ENCODE measurements at regions not wholly inside any gene's neighbourhood (a gene's known extent, or its start where the extent isn't known, plus 50 kb on each side); places are given as distances from the start of the nearest gene placed in this dataset.

DNA sequence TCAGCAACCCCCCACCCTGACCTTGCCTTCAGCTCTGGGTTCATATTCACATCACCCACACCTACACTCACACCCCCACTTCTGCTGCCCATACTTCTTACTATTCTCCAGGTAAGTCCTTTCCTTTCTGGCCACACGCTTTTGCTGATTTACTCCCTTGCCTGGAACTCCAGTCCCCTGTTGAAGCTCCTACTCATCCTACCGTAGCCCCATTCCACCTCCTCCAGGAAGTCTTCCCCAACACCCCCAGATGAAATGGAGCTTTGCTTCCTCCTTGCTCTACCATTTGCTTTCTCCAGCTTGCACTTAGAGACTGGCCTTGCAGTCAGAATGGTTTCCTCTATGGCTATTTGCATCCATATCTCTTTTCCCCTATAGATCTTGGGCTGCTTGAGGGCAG lies 182.3 kb downstream of the MELK start:
- no peaks in the 10 kb centered on the region for H3K79me2 ChIP-seq (ENCODE audit: low read length)
- H3K36me3 ChIP-seq (ENCODE audit: insufficient read depth, low read length), result no peaks in the 10 kb centered on the region
- no peak for DNase-seq
- no peaks in the 10 kb centered on the region for H3K9me3 ChIP-seq (ENCODE audit: low read length)
- no peaks in the 10 kb centered on the region for H3K9me2 ChIP-seq (replicated peaks; ENCODE audit: insufficient read depth, low read length)
- 0 out of 2 replicates have a peak, but pooled peaks cover 5% of the 10 kb centered on the region for H4K20me1 ChIP-seq (ENCODE audit: insufficient read depth, low read depth, low read length)
- no peaks in the 10 kb centered on the region for H3K27me3 ChIP-seq (ENCODE audit: low read length)
- H3K4me2 ChIP-seq (ENCODE audit: low read depth, low read length, poor library complexity, severe bottlenecking), result no peak overlapping the region
- H2AFZ ChIP-seq (ENCODE audit: low read length), result no peak overlapping the region
- no peaks in the 10 kb centered on the region for H3K4me1 ChIP-seq (ENCODE audit: low read length)
- no peak overlapping the region for H3K9ac ChIP-seq (ENCODE audit: low read length)
- H3K4me3 ChIP-seq (ENCODE audit: low read length), result no peak overlapping the region
- no peak overlapping the region for H3K27ac ChIP-seq (ENCODE audit: low read length)

DNA sequence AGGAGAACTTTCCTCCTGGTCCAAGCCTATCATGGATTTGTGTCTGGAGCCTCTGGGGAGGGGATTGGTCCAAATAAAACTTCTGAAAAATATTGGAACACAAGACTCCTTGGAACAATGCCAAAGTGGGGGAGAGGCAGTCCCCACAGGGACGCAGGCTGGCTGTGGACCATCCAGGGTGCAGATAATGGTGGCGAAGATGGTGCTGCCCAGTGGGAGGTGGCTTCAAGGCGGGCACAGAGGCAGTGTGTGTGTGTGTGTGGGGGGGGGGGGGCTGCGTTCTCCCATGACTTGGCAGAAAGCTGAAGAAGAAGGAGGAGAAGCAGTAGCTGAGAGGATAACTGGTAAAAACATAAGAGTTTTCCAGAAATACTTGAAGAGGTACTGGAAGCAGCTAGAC lies 186.4 kb downstream of the MELK start:
- no peaks in the 10 kb centered on the region for H3K79me2 ChIP-seq (ENCODE audit: low read length)
- no peaks in the 10 kb centered on the region for H3K36me3 ChIP-seq (ENCODE audit: insufficient read depth, low read length)
- H3K27ac ChIP-seq (ENCODE audit: low read length), result no peak overlapping the region
- no peaks in the 10 kb centered on the region for H3K27me3 ChIP-seq (ENCODE audit: low read length)
- no peak overlapping the region for H3K4me3 ChIP-seq (ENCODE audit: low read length)
- no peaks in the 10 kb centered on the region for H3K9me3 ChIP-seq (ENCODE audit: low read length)
- H3K9me2 ChIP-seq (replicated peaks; ENCODE audit: insufficient read depth, low read length), result no peaks in the 10 kb centered on the region
- DNase-seq, result no peak
- 0 out of 2 replicates have a peak, but pooled peaks cover 5% of the 10 kb centered on the region for H4K20me1 ChIP-seq (ENCODE audit: insufficient read depth, low read depth, low read length)
- H3K4me2 ChIP-seq (ENCODE audit: low read depth, low read length, poor library complexity, severe bottlenecking), result no peak overlapping the region
- H3K4me1 ChIP-seq (ENCODE audit: low read length), result no peaks in the 10 kb centered on the region
- H3K9ac ChIP-seq (ENCODE audit: low read length), result no peak overlapping the region
- H2AFZ ChIP-seq (ENCODE audit: low read length), result no peak overlapping the region

DNA sequence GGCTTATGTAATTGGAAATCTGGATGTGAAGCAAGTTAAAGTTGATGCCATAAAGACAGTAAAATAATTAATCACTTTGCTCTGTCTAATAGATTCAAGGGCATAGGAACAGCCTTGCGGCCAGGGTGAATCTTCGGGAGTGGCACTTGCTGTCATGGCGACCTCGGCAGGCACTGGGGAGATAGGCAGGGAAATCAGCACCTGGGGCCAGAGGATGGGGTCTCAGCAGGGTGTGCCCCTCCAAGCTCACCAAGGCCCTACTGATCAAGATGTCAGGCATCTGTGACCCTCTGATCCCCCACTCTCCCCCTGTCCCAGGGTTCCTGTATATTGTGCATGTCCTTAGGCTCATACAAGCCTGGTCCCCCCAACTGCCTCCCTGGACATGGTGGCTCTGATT lies 187.3 kb downstream of the MELK start:
- Histone ChIP-seq H3K9ac (ENCODE audit: low read length) (no peak overlapping the region), H3K9me2 (replicated peaks; ENCODE audit: insufficient read depth, low read length) (no peaks in the 10 kb centered on the region), H3K79me2 (ENCODE audit: low read length) (no peaks in the 10 kb centered on the region), H3K9me3 (ENCODE audit: low read length) (no peaks in the 10 kb centered on the region), H3K27me3 (ENCODE audit: low read length) (no peaks in the 10 kb centered on the region), H2AFZ (ENCODE audit: low read length) (no peak overlapping the region), H3K27ac (ENCODE audit: low read length) (no peak overlapping the region), H4K20me1 (ENCODE audit: insufficient read depth, low read depth, low read length) (0 out of 2 replicates have a peak, but pooled peaks cover 5% of the 10 kb centered on the region), H3K4me2 (ENCODE audit: low read depth, low read length, poor library complexity, severe bottlenecking) (no peak overlapping the region), H3K4me3 (ENCODE audit: low read length) (no peak overlapping the region), H3K4me1 (ENCODE audit: low read length) (peaks cover under 1% of the 10 kb centered on the region), H3K36me3 (ENCODE audit: insufficient read depth, low read length) (no peaks in the 10 kb centered on the region)
- DNase-seq, result no peak

DNA sequence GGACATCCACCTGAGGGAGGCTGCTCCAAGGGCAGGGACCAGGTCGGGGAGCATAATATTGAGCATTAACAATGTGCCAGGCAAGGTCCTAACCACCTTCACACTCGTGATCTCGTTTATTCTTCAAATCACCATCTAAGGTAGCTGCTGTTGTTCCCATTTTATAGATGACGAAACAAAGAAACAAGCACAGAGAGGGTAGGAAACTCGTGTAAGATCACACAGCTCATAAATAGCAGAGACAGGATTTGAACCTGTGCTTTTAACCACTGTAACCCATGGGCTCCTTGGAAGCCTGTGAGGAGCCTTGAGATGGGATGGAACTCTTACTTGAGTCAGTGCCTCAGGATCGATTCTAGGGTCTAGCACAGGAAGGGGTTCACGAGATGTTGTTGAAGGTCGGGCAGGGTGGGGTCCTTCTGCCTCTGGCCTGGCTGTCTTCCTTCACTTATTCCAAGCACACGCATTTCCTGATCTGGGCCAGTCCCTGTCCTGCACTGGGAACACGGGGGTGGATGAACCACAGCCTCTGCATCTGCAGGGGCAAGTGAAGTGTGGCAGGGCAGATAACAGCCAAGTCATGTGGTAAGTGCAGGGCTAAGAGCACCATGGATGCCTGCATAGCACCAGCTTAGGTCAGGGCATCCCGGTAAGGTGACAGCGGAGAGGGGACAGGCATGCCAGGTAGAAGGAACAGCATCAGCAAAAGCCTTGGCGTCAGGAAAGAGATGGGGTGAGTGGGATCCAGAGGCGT lies 188.1 kb downstream of the MELK start:
- H3K9me3 ChIP-seq (ENCODE audit: low read length), result no peaks in the 10 kb centered on the region
- H3K27me3 ChIP-seq (ENCODE audit: low read length), result no peaks in the 10 kb centered on the region
- peaks cover 9% of the 10 kb centered on the region for H3K4me1 ChIP-seq (ENCODE audit: low read length)
- H3K9ac ChIP-seq (ENCODE audit: low read length), result no peak overlapping the region
- H3K4me2 ChIP-seq (ENCODE audit: low read depth, low read length, poor library complexity, severe bottlenecking), result no peak overlapping the region
- no peak overlapping the region for H3K4me3 ChIP-seq (ENCODE audit: low read length)
- no peaks in the 10 kb centered on the region for H3K79me2 ChIP-seq (ENCODE audit: low read length)
- H4K20me1 ChIP-seq (ENCODE audit: insufficient read depth, low read depth, low read length), result 0 out of 2 replicates have a peak, but pooled peaks cover 5% of the 10 kb centered on the region
- H3K36me3 ChIP-seq (ENCODE audit: insufficient read depth, low read length), result no peaks in the 10 kb centered on the region
- H3K27ac ChIP-seq (ENCODE audit: low read length), result no peak overlapping the region
- no peak overlapping the region for H2AFZ ChIP-seq (ENCODE audit: low read length)
- H3K9me2 ChIP-seq (replicated peaks; ENCODE audit: insufficient read depth, low read length), result no peaks in the 10 kb centered on the region
- no peak for DNase-seq

DNA sequence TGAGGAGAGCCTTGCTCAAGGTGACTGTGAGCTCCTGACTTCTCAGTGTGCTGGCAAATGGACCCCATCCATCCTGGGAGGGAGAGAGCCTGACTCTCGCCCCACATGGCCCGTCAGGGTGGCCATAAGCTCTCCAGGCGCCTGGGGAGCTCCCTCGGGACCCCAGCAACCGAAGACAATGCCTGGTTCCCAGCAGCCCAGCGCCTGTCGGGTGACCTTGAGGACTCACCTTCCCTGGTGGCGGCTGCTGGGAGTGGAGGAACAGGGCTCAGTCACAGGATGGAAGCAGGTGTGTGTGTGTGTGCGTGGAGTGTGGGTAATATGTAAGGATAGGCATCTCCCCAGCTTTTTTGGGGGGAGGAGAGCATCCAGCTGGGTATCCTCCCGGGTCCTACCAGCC lies 190.3 kb downstream of the MELK start:
- Histone ChIP-seq H3K27ac (ENCODE audit: low read length) (no peak overlapping the region), H3K9me2 (replicated peaks; ENCODE audit: insufficient read depth, low read length) (no peaks in the 10 kb centered on the region), H3K4me1 (ENCODE audit: low read length) (peaks cover 13% of the 10 kb centered on the region), H3K4me3 (ENCODE audit: low read length) (no peak overlapping the region), H2AFZ (ENCODE audit: low read length) (no peak overlapping the region), H3K79me2 (ENCODE audit: low read length) (no peaks in the 10 kb centered on the region), H3K4me2 (ENCODE audit: low read depth, low read length, poor library complexity, severe bottlenecking) (no peak overlapping the region), H3K36me3 (ENCODE audit: insufficient read depth, low read length) (no peaks in the 10 kb centered on the region), H3K27me3 (ENCODE audit: low read length) (no peaks in the 10 kb centered on the region), H3K9me3 (ENCODE audit: low read length) (no peaks in the 10 kb centered on the region), H3K9ac (ENCODE audit: low read length) (no peak overlapping the region), H4K20me1 (ENCODE audit: insufficient read depth, low read depth, low read length) (no peaks in the 10 kb centered on the region)
- DNase-seq, result no peak

DNA sequence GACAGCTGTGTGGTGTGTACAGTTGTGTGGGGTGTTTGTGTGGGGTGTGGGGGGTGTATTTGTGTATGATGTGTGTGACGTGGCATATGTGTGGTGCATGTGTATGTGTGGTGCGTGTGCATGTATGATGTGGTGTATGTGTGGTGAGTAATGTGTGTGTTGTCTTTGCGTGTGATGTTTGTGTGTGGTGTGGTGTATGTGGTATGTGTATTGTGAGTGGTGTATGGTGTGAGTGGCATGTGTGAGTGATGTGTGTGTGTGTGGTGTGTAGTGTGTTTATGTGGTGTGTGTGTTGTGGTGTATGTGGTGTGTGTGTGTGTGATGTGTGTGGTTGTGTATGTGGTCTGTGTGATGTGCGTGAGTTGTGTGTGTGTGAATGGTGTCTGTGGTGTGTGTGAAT lies 191.1 kb downstream of the MELK start:
- Histone ChIP-seq H3K4me3 (ENCODE audit: low read length) (no peak overlapping the region), H3K79me2 (ENCODE audit: low read length) (no peaks in the 10 kb centered on the region), H2AFZ (ENCODE audit: low read length) (no peak overlapping the region), H3K4me1 (ENCODE audit: low read length) (peaks cover 13% of the 10 kb centered on the region), H3K9me2 (replicated peaks; ENCODE audit: insufficient read depth, low read length) (no peaks in the 10 kb centered on the region), H3K36me3 (ENCODE audit: insufficient read depth, low read length) (no peaks in the 10 kb centered on the region), H3K27ac (ENCODE audit: low read length) (no peak overlapping the region), H3K9ac (ENCODE audit: low read length) (no peak overlapping the region), H3K9me3 (ENCODE audit: low read length) (no peaks in the 10 kb centered on the region), H3K27me3 (ENCODE audit: low read length) (no peaks in the 10 kb centered on the region), H4K20me1 (ENCODE audit: insufficient read depth, low read depth, low read length) (no peaks in the 10 kb centered on the region), H3K4me2 (ENCODE audit: low read depth, low read length, poor library complexity, severe bottlenecking) (no peak overlapping the region)
- DNase-seq, result no peak

DNA sequence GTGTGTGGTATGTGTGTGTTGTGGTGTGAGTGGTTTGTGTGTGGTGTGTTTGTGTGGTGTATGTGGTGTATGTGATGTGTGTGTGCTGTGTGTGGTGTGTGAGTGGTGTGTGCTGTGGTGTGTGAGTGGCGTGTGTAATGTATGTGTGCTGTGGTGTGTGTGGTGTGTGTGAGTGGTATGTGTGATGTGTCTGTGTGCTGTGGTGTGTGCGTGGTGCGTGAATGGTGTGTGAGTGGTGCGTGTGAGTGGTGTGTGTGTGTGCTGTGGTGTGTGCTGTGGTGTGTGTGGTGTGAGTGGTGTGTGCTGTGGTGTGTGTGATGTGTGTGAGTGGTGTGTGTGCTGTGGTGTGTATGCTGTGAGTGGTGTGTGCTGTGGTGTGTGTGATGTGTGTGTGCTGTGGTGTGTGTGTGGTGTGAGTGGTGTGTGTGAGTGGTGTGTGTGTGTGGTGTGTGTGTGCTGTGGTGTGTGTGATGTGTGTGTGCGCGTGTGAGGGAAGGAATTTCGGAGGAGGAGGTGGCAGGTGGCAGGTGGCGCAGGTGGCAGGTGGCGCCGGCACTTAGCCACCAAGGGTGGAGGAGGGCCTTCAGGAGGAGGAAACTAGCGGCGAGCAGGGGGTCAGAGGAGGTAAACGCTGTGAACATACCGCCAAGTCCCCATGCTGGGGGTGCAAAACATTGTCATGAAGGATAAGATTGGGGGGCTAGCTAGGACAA lies 191.8 kb downstream of the MELK start:
- DNase-seq, result no peak
- no peaks in the 10 kb centered on the region for H3K27me3 ChIP-seq (ENCODE audit: low read length)
- H3K9me2 ChIP-seq (replicated peaks; ENCODE audit: insufficient read depth, low read length), result no peaks in the 10 kb centered on the region
- no peak overlapping the region for H2AFZ ChIP-seq (ENCODE audit: low read length)
- no peaks in the 10 kb centered on the region for H4K20me1 ChIP-seq (ENCODE audit: insufficient read depth, low read depth, low read length)
- H3K27ac ChIP-seq (ENCODE audit: low read length), result no peak overlapping the region
- no peaks in the 10 kb centered on the region for H3K36me3 ChIP-seq (ENCODE audit: insufficient read depth, low read length)
- H3K9ac ChIP-seq (ENCODE audit: low read length), result no peak overlapping the region
- H3K4me2 ChIP-seq (ENCODE audit: low read depth, low read length, poor library complexity, severe bottlenecking), result no peak overlapping the region
- H3K9me3 ChIP-seq (ENCODE audit: low read length), result no peaks in the 10 kb centered on the region
- no peak overlapping the region for H3K4me3 ChIP-seq (ENCODE audit: low read length)
- no peaks in the 10 kb centered on the region for H3K79me2 ChIP-seq (ENCODE audit: low read length)
- peaks cover 13% of the 10 kb centered on the region for H3K4me1 ChIP-seq (ENCODE audit: low read length)

DNA sequence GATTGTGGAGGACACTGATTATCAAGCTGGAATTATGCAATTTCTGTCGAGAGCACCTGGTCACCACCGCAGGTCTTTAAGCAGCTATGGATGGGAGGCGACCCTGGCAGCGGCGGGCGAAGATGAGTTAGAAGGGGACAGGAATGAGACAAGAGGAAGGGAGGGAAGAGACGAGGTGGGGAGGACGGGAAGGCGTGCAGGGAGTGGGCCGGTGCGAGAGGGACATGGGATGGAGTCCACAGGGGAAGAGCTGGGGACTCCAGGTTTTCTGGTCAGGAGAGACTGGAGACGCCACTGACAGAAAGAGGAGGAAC lies 192.3 kb downstream of the MELK start:
- Histone ChIP-seq H3K9me3 (ENCODE audit: low read length) (no peaks in the 10 kb centered on the region), H3K4me1 (ENCODE audit: low read length) (peaks cover 13% of the 10 kb centered on the region), H3K27me3 (ENCODE audit: low read length) (no peaks in the 10 kb centered on the region), H3K4me3 (ENCODE audit: low read length) (peak overlapping the region; percentile 68; the same call in 1 of the 2 replicates), H3K79me2 (ENCODE audit: low read length) (no peaks in the 10 kb centered on the region), H3K27ac (ENCODE audit: low read length) (peak overlapping the region; percentile 89), H3K36me3 (ENCODE audit: insufficient read depth, low read length) (no peaks in the 10 kb centered on the region), H3K9me2 (replicated peaks; ENCODE audit: insufficient read depth, low read length) (no peaks in the 10 kb centered on the region), H3K4me2 (ENCODE audit: low read depth, low read length, poor library complexity, severe bottlenecking) (peak overlapping the region; percentile 79), H4K20me1 (ENCODE audit: insufficient read depth, low read depth, low read length) (no peaks in the 10 kb centered on the region), H2AFZ (ENCODE audit: low read length) (no peak overlapping the region), H3K9ac (ENCODE audit: low read length) (peak overlapping the region; percentile 71)
- DNase-seq, result no peak

All from Karpas-422 (cell line).